Motor neuron (in vitro differentiated cells): ENCODE measurements at regions not wholly inside any gene's neighbourhood (a gene's known extent, or its start where the extent isn't known, plus 50 kb on each side); places are given as distances from the start of the nearest gene placed in this dataset.
A peak's percentile ranks its signal among the peaks of the same experiment; 100 is the strongest.

ENCODE experiments used
- ATAC-seq, 8 experiments: fragments of 200-7000 bp; cut with Tn5 transposase; replicated peaks in 6 of 8; 2 replicates each; pipeline ENCODE4 v1.8.0; 2021; ENCODE audit warnings: mild to moderate bottlenecking in 8 of 8, moderate library complexity in 8 of 8
- H3K27ac ChIP-seq, 2 donors: fragments of 250-450 bp; sonication (Bioruptor Pico); 2 replicates each; pipeline ENCODE4 v1.9.0; 2021; ENCODE audit warnings: antibody characterized with exemption in 2 of 2, mild to moderate bottlenecking in 2 of 2, moderate library complexity in 1 of 2
- H3K4me1 ChIP-seq, 2 donors: fragments of 250-450 bp; sonication (Bioruptor Pico); replicated peaks in 1 of 2; 2 replicates each; pipeline ENCODE4 v1.6.1; 2021; ENCODE audit warnings: antibody characterized with exemption in 2 of 2, mild to moderate bottlenecking in 2 of 2, moderate library complexity in 1 of 2
- H3K4me3 ChIP-seq, 5 donors: fragments of 250-450 bp; sonication (Bioruptor Pico); 2 replicates each; pipeline ENCODE4 v1.9.0; 2021; ENCODE audit warnings: antibody characterized with exemption in 5 of 5, mild to moderate bottlenecking in 5 of 5, moderate library complexity in 4 of 5
- WGBS, 10 experiments: fragments of 450-650 bp; shearing (Covaris generic); methylation state at CpG; one replicate each; pipeline ENCODE4 v1.0.0; 2022; 5-methylcytosine and 5-hydroxymethylcytosine counted together
- in situ Hi-C, 9 experiments: fragments of 400-800 bp; cut with MboI; loops; one replicate each; pipeline ENCODE4 v1.15.0; 2021; ENCODE audit warnings: low sequenced_read_pairs in 9 of 9, low pct_unique_long_range_greater_than_20kb in 2 of 9; ENCODE audit not compliant: unreplicated experiment in 9 of 9

DNA sequence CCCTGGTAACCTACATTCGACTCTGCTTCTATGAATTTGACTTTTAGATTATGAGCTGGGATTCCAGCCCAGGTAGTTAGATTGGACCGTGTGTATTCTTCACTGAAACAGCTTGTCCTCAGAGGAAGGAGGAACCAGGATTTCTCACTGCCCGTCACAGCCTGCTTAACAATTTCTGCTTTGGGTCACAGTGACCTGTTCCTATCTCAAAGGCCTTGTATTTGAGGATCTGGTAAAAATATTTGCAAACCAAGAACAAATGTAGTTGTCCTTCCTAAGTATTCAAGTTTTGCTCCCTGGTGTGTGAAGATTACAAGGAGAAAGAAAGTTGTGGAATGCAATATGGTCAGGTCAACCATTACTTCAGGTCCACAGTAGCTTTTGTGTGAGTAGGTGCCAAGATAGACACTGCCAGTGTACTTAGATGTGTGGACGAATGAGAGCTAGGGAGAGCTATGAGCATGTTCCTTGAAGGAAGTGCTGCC is 55.1 kb downstream of the KIF4B start:
- Histone ChIP-seq H3K4me3 (no peak overlapping the region), H3K27ac (no peak overlapping the region), H3K4me1 (no peaks in the 10 kb centered on the region)
- WGBS, 10 experiments, result 26 to 86% (median 60%) methylated on average over 1 to 3 of the region's 4 CpGs; no CpG with 5 or more reads in 5 of the 10 experiments
- no peak for ATAC-seq
- in situ Hi-C loops, result no loop called here

DNA sequence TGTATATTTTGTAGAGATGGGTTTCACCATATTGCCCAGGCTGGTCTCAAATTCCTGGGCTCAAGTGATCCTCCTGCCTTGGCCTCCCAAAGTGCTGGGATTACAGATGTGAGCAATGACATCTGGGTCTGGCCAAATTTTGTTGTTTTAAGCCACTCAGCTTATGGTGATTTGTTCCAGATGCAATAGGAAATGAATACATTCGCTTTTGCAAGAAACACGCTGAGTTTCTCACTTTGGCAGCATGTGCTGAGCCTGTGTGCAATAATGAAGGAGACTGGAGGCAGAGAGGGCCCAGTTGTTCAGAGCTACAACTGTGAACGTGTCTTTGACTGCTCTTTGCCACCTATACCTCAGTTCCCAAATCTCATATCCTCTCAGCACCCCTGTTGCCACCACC is 56.4 kb downstream of the KIF4B start:
- in situ Hi-C loops, result no loop called here
- 13 to 100% (median 67%) methylated on average over 1 to 3 of the region's 3 CpGs; no CpG with 5 or more reads in 4 of the 10 experiments for WGBS, 10 experiments
- peak in 2 of 8 experiments; percentile 25 to 63 for ATAC-seq
- H3K4me3 ChIP-seq, result no peak overlapping the region
- no peak overlapping the region for H3K27ac ChIP-seq
- no peaks in the 10 kb centered on the region for H3K4me1 ChIP-seq

DNA sequence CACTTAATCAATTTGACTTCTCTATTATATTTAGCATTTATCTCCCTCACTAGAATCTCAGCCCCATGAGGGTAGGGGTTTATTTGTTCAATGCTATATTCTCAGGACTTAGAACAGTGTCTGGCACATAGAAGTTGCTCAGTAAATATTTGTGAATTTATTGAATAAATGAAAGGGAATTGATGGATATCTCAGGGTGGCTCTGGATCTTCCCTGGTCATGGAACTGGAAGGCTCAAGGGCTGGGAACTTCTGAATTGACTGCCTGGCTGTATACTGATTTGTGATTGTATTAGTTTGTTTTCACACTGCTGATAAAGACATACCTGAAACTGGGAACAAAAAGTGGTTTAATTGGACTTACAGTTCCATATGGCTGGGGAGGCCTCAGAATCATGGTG is 57.2 kb downstream of the KIF4B start:
- ATAC-seq, result no peak
- Histone ChIP-seq H3K4me1 (no peaks in the 10 kb centered on the region), H3K27ac (no peak overlapping the region), H3K4me3 (no peak overlapping the region)
- in situ Hi-C loops, result no loop called here

DNA sequence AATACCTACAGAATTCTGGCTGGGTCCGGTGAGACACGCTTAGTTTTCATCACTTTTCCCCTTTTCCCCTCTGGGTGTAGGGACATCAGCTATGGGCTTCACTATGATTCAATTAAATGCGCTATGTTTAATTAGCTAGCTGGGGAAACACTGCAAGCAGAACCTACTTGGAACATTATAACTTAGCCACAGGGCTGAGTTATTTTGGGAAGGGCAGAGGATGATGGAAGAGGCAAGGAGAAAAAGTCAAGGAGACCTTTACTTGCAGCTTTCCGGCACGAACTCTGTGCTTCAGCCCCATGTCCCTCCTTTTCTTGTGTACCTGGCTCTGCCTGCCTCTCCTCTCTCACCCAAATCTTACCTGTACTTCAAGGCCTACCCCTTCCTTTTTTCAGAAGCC is 62.8 kb downstream of the KIF4B start:
- 69 to 100% (median 79%) methylated on average over 1 to 5 of the region's 5 CpGs for WGBS, 10 experiments

DNA sequence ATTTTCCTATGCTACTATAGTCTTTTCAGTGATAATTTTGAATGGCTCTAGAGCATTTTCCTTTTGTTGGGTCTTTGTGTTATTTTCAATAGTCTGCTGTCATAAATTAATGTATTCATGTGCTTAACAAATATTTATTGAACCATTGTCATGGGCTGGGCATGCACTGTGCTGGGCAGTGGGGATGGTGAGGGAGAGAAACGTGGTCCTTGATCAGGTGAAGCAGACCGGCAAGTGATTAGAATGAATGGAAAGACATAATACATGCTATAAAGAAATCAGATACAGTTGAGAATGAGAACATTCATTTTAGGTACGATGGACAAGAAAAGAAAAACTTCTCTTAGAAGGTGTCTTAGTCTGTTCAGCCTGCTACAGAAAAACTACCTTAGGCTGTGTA is 66.1 kb downstream of the KIF4B start:
- no peaks in the 10 kb centered on the region for H3K4me1 ChIP-seq
- no peak overlapping the region for H3K4me3 ChIP-seq
- no peak for ATAC-seq
- WGBS, 10 experiments, result 42 to 80% (median 52%) methylated on average over 2 to 3 of the region's 3 CpGs; no CpG with 5 or more reads in 2 of the 10 experiments
- no peak overlapping the region for H3K27ac ChIP-seq
- in situ Hi-C loops, result no loop called here

More for the DNA sequence above, 62.8 kb downstream of the KIF4B start:
- no peak overlapping the region for H3K27ac ChIP-seq
- no peak overlapping the region for H3K4me3 ChIP-seq
- no peak for ATAC-seq
- H3K4me1 ChIP-seq, result no peaks in the 10 kb centered on the region
- in situ Hi-C loops, result no loop called here

DNA sequence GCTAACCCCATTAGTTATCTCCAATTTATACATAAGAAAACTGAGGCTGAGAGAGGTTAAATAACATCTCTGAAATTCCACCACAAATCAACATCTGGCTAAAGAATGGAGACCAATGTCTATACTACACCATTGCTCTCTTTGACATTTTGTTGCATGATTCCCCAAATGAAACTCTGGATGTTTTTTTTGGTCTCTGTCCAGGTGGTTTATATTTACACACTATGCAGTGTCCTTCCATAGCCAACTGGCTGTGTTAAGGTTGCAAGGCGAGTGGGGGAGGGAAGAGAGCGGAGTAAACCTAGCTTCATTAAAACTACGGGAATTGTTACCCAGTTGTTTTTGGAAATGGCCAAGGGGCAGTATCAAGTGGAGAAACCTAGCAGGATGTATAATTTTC is 67.2 kb downstream of the KIF4B start:
- no peak overlapping the region for H3K4me3 ChIP-seq
- no peak for ATAC-seq
- H3K27ac ChIP-seq, result no peak overlapping the region
- 20 to 81% (median 64%) methylated on average over 1 to 3 of the region's 3 CpGs; no CpG with 5 or more reads in 1 of the 10 experiments for WGBS, 10 experiments
- no peaks in the 10 kb centered on the region for H3K4me1 ChIP-seq
- in situ Hi-C loops, result no loop called here

DNA sequence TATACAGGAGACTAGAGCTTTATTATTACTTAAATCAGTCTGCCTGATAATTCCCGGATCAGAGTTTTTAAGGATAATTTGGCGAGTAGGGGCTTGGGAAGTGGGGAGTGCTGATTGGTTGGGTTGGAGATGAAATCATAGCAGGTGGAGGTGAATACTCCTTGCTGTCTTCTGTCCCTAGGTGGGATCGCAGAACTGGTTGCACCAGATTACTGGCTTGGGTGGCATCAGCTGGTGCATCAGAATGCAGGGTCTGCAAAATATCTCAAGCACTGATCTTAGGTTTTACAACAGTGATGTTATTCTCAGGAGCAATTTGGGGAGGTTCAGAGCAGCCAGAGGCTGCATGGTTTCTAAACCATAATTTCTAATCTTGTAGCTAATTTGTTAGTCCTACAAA is 68.1 kb downstream of the KIF4B start:
- ATAC-seq, result no peak
- 67 to 100% (median 89%) methylated on average over 1 to 3 of the region's 3 CpGs; no CpG with 5 or more reads in 3 of the 10 experiments for WGBS, 10 experiments
- H3K4me1 ChIP-seq, result no peaks in the 10 kb centered on the region
- in situ Hi-C loops, result no loop called here
- no peak overlapping the region for H3K27ac ChIP-seq
- H3K4me3 ChIP-seq, result no peak overlapping the region

DNA sequence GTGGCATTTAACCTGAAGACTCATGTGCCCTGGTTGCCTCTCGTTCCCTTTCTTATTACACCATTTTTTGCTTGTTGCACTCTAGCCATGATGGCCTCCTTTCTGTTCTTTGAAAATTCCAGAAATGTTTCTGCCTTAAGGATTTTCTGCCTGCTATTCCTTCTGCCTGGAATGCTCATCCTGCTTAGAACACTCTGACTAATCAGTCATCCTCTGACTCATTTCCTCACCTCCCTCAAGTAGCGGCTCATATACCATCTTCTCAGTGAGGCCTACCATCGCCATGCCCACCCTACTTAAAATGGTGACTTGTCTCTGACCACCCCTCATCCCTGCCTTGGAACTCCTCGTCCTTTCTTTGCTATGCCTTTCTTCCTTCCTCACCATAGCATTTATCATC is 68.8 kb downstream of the KIF4B start:
- no peak overlapping the region for H3K4me3 ChIP-seq
- peak in 2 of 8 experiments; percentile 27 to 44 for ATAC-seq
- WGBS, 10 experiments, result 20 to 81% (median 67%) methylated on average over 1 to 4 of the region's 4 CpGs; no CpG with 5 or more reads in 1 of the 10 experiments
- in situ Hi-C loops, result no loop called here
- H3K27ac ChIP-seq, result no peak overlapping the region
- no peaks in the 10 kb centered on the region for H3K4me1 ChIP-seq

DNA sequence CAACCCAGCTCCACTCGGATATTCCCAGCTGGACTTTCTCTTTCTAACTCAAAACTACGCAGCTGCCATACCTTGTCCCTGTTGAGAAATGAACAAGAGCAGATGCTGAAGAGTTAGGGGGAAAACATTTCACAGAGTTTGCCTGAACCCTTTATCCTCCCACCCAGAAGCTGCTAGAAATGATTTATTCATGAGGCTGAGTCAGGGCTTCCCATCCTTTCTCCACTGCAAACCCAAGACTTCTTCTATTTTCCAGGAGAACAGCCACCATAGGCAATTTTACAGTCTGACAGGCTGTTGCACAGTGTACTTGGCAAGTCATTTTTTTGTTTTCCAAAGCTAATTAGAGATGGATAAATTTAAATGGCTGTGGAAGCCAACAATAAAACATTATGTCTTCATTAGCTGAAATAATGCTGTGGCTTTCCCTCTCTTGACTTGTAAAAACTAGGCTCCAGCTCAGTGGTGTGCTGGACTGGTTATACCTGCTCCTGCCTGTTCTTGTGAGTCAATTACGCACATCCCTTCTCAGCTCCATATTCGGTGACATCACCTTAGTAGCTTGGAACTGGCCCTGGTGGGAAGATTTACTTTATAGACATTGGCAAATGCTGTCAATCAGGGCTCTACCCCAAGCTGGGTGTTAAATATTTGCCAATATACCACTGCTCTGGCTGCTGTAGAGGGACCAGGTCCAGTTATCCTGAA is 71.9 kb downstream of the KIF4B start:
- H3K27ac ChIP-seq, result no peak overlapping the region

DNA sequence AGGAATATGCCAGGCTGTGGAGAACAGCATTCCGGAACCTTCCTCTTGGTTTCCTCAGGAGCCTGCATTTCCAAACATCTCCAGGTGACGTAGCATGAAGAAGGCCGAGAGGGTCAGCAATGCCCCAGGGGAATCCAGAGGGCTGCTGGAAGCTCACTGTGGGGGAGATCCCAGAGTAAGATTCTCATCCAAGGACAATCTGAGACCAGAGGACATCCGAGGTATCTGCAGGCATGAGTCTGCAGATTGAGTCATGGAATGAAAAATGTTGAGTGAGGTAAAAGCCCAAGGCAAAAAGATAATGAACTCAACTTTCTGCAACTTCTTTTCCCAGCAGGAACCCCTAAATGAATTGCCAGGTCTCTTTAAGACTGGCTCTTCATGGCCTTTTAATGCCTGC is 73.5 kb downstream of the KIF4B start:
- H3K27ac ChIP-seq, result no peak overlapping the region
- no peak overlapping the region for H3K4me3 ChIP-seq
- peak in 1 of 8 experiments; percentile 28 for ATAC-seq
- WGBS, 10 experiments, result 14 to 100% (median 83%) methylated on average over 1 to 2 of the region's 4 CpGs; no CpG with 5 or more reads in 5 of the 10 experiments
- in situ Hi-C loops, result no loop called here
- H3K4me1 ChIP-seq, result no peaks in the 10 kb centered on the region

More for the DNA sequence above, 71.9 kb downstream of the KIF4B start:
- H3K4me3 ChIP-seq, result no peak overlapping the region
- H3K4me1 ChIP-seq, result no peaks in the 10 kb centered on the region
- 30 to 100% (median 80%) methylated on average over 1 to 4 of the region's 4 CpGs for WGBS, 10 experiments
- ATAC-seq, result peak in 6 of 8 experiments; percentile 34 to 86 (median 52)
- in situ Hi-C loops, result no loop called here

DNA sequence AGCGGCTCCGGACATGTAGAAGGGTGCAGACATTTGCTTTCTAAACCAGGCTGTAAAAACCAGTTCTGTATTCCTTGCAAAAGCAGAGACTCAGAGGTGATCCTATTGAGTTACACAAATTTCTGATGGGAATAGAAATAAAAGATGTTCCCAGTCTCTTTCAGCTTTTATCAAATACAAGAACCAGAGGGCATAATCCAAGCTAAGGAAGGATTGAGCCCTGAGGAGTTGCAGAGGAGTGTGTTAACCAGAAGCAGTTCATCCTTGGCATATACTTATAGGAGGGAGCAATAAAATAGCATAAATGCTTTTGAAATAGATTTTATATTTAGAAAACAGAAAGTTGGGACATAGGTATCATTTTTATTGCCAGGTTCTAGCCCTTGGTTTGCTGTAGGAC is 75.3 kb downstream of the KIF4B start:
- in situ Hi-C loops, result no loop called here
- no peaks in the 10 kb centered on the region for H3K4me1 ChIP-seq
- H3K4me3 ChIP-seq, result no peak overlapping the region
- 92 to 100% (median 100%) methylated on average over 2 of the region's 2 CpGs; no CpG with 5 or more reads in 6 of the 10 experiments for WGBS, 10 experiments
- no peak for ATAC-seq
- H3K27ac ChIP-seq, result no peak overlapping the region

DNA sequence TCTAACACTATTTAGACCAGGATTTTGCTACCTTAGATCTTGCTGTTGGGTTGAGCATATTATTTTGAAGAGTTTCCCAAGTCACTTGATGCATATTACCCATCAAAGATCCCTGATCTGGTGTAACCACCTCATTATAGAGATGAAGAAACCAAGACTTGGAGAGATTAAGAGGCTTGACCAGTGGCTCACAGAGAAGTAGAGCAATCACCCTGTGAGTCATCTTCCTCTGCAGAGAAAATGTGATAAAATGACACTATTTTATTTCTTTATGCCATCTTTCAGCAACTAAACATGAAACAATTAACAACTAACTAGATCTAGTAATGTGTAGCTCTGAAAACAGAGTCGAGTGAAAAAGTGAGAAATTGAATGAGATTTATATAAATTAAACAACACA is 76.1 kb downstream of the KIF4B start:
- Histone ChIP-seq H3K4me1 (no peaks in the 10 kb centered on the region), H3K27ac (no peak overlapping the region), H3K4me3 (no peak overlapping the region)
- WGBS, 10 experiments, result 71 to 100% (median 95%) methylated on average over 1 of the region's 1 CpG; no CpG with 5 or more reads in 2 of the 10 experiments
- no peak for ATAC-seq
- in situ Hi-C loops, result no loop called here

DNA sequence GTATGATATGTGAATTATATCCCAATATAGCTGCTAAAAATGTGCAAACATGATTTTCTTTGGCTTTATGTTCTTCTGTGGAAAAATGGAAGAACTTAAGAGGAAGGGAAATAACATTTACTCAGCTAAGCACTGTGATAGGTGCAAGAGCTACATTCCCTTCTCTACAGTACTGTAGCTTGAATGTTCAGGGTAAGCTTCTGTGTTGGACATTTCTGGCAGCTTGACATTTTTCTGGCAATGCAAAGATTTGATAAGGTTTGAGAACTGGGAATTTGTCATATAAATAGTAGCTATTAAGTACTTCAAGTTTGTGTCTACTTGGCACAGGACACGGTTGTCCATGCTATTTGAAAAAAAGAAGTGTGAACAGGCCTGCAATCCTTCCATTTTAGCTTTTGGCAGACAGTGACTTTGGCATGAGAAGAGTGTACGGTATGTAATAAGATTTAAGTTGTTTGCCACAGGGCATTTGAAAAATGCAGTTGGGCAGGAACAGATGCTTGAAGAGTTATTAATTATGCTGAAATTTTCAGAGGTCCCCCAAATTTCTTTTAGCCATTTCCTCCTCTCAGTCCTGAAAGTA is 77.6 kb downstream of the KIF4B start:
- peak in 1 of 8 experiments; percentile 29 for ATAC-seq
- no peak overlapping the region for H3K4me3 ChIP-seq
- H3K4me1 ChIP-seq, result no peaks in the 10 kb centered on the region
- in situ Hi-C loops, result no loop called here
- H3K27ac ChIP-seq, result no peak overlapping the region
- 0 to 100% (median 81%) methylated on average over 1 to 2 of the region's 2 CpGs; no CpG with 5 or more reads in 1 of the 10 experiments for WGBS, 10 experiments
